GM12878 (cell line): ENCODE measurements at regions not wholly inside any gene's neighbourhood (a gene's known extent, or its start where the extent isn't known, plus 50 kb on each side); places are given as distances from the start of the nearest gene placed in this dataset.

Source experiments
- ATAC-seq: fragments of 200-7000 bp; cut with Tn5 transposase; 3 replicates; pipeline ENCODE4 v1.9.1; 2020; ENCODE audit warnings: mild to moderate bottlenecking, moderate library complexity
- BruUV-seq: library from RNA; stranded (reverse); fragments of 400-500 nt; replicated peaks from 2 replicates; lab custom pipeline; 2021; lab: Mats Ljungman, UMichigan
- CTCF ChIA-PET: fragments of 300-600 bp; sonication (Branson Sonifier 250); formaldehyde crosslinking; extraction: SDS; loops from one replicate; lab custom pipeline; 2021; ENCODE audit warnings: inconsistent platforms; lab: Yijun Ruan, JAX
- POLR2A ChIA-PET: fragments of 350-600 bp; formaldehyde crosslinking; extraction: SDS; loops from one replicate; lab custom pipeline; 2021; ENCODE audit warnings: inconsistent platforms; lab: Charles Lee
- RAD21 ChIA-PET: fragments of 300-600 bp; sonication (Branson Sonifier 250); formaldehyde crosslinking; loops from one replicate; lab custom pipeline; 2023; ENCODE audit warnings: antibody characterized with exemption; ENCODE audit not compliant: unreplicated experiment; lab: Charles Lee
- SMC1A ChIA-PET: fragments of 300-600 bp; sonication (Branson Sonifier 250); formaldehyde crosslinking; loops from one replicate; lab custom pipeline; 2023; ENCODE audit not compliant: unreplicated experiment, uncharacterized antibody; lab: Charles Lee
- DNase-seq: peaks from one replicate; pipeline ENCODE4 v3.0.0-alpha.2; 2011; ENCODE audit warnings: low read depth, low spot score
- FAIRE-seq: peaks from 3 replicates; lab custom pipeline; 2011; peaks lifted over from hg19 to GRCh38; lab: Jason Lieb, UNC
- H2AFZ ChIP-seq: 2 replicates; pipeline ENCODE4 v1.6.0; 2011; ENCODE audit warnings: low read depth, low read length, control low read depth; ENCODE audit not compliant: control insufficient read depth
- H3K27ac ChIP-seq: 2 replicates; pipeline ENCODE4 v1.5.1; 2011; ENCODE audit warnings: control low read depth; ENCODE audit not compliant: control insufficient read depth, insufficient read depth
- H3K27me3 ChIP-seq, 2 experiments: replicated peaks in 1 of 2; 2 replicates each; pipeline versions ENCODE4 v1.6.0 to v1.6.1; 2011; ENCODE audit warnings: low read length in 1 of 2; ENCODE audit not compliant: control insufficient read depth in 2 of 2, insufficient read depth in 2 of 2
- H3K36me3 ChIP-seq, 2 experiments: 2 replicates each; pipeline ENCODE4 v1.5.1; 2011; ENCODE audit warnings: low read length in 1 of 2; ENCODE audit not compliant: control insufficient read depth in 2 of 2, insufficient read depth in 2 of 2
- H3K4me1 ChIP-seq: 2 replicates; pipeline ENCODE4 v1.6.1; 2011; ENCODE audit warnings: mild to moderate bottlenecking, low read length, moderate library complexity, mixed read lengths; ENCODE audit not compliant: control insufficient read depth, insufficient read depth
- H3K4me2 ChIP-seq: 2 replicates; pipeline ENCODE4 v1.6.0; 2011; ENCODE audit warnings: control low read depth; ENCODE audit not compliant: control insufficient read depth, insufficient read depth
- H3K4me3 ChIP-seq: fragments of 200-600 bp; sonication (generic); 2 replicates; pipeline ENCODE4 v1.5.1; 2016
- H3K79me2 ChIP-seq: 2 replicates; pipeline ENCODE4 v1.6.0; 2011; ENCODE audit warnings: low read length; ENCODE audit not compliant: control insufficient read depth, insufficient read depth
- H3K9ac ChIP-seq: 2 replicates; pipeline ENCODE4 v1.8.0; 2011; ENCODE audit warnings: low read length, control low read depth, mixed read lengths; ENCODE audit not compliant: control insufficient read depth, insufficient read depth
- H3K9me3 ChIP-seq: replicated peaks from 3 replicates; pipeline ENCODE4 v1.5.1; 2011; ENCODE audit warnings: mild to moderate bottlenecking, low read length; ENCODE audit not compliant: control insufficient read depth, insufficient read depth
- H4K20me1 ChIP-seq: 2 replicates; pipeline ENCODE4 v1.6.0; 2011; ENCODE audit not compliant: control insufficient read depth, insufficient read depth
- BHLHE40 ChIP-seq, 2 experiments: fragments of 450-650 bp in 1 of 2; IDR thresholded peaks; 2 replicates each; pipeline ENCODE4 v1.6.1; 2011 to 2017; ENCODE audit warnings: low read depth in 2 of 2, borderline replicate concordance in 1 of 2, improper control_type of control experiment in 1 of 2, low read length in 1 of 2, mild to moderate bottlenecking in 1 of 2
- EED ChIP-seq: sonication (generic); IDR thresholded peaks from 2 replicates; pipeline ENCODE4 v1.6.1; 2016; ENCODE audit warnings: antibody characterized with exemption, low read depth
- TCF12 ChIP-seq: IDR thresholded peaks from 2 replicates; pipeline ENCODE4 v1.6.1; 2011; ENCODE audit warnings: low read depth, mild to moderate bottlenecking, low read length
- ZBTB33 ChIP-seq: fragments of 450-650 bp; IDR thresholded peaks from 2 replicates; pipeline ENCODE4 v1.6.1; 2017; ENCODE audit warnings: mild to moderate bottlenecking
- WGBS: methylation state at CpG from one replicate; pipeline ENCODE4 v1.1.6; 2016; ENCODE audit warnings: low lambda C conversion rate; ENCODE audit not compliant: insufficient replicate concordance, insufficient coverage; ENCODE audit errors: missing lambda C conversion rate; 5-methylcytosine and 5-hydroxymethylcytosine counted together
- in situ Hi-C: fragments of 300-500 bp; cut with MboI; formaldehyde crosslinking; loops from 9 replicates; pipeline ENCODE4 v1.14.3; 2018; ENCODE audit warnings: mixed read lengths
- intact Hi-C: fragments of 100-400 bp; cut with micrococcal nuclease; formaldehyde crosslinking; loops from one replicate; pipeline ENCODE4 v1.14.2; 2022; ENCODE audit not compliant: unreplicated experiment
- TF ChIP-seq, protein P1 (sequence below): fragments of 450-650 bp; IDR thresholded peaks from 2 replicates; pipeline ENCODE4 v1.6.1; 2016; ENCODE audit warnings: mild to moderate bottlenecking

GRCh38 chr3:6509576-6509975 is 351.3 kb upstream of the GRM7 start:
- FAIRE-seq (no peak), ATAC-seq (no peak)
- Histone ChIP-seq H3K9me3 (no peaks in the 10 kb centered on the region), H3K4me3 (no peak overlapping the region), H3K4me1 (no peaks in the 10 kb centered on the region), H3K4me2 (no peak overlapping the region), H3K27ac (no peak overlapping the region), H4K20me1 (no peaks in the 10 kb centered on the region), H3K27me3 (no peaks in the 10 kb centered on the region)
- ChIA-PET POLR2A (no interaction called here), SMC1A (interaction anchor here (1.1 kb wide), 1 partner anchor 50 kb away, joined by 3 read pairs; no protein-coding TSS in a partner anchor), RAD21 (no interaction called here)
- no TSS peak for BruUV-seq
- intact Hi-C loops = no loop called here
- 58% methylated on average over 4 of the region's 4 CpGs for WGBS
- TF ChIP-seq TCF12 (no peak), ZBTB33 (no peak), EED (no peak), BHLHE40 (IDR thresholded peaks at IDR 0.05; ENCODE audit: borderline replicate concordance in 1 of 2, low read depth in 2 of 2, low read length in 1 of 2) (no peak)
- TF ChIP-seq, protein P1, sequence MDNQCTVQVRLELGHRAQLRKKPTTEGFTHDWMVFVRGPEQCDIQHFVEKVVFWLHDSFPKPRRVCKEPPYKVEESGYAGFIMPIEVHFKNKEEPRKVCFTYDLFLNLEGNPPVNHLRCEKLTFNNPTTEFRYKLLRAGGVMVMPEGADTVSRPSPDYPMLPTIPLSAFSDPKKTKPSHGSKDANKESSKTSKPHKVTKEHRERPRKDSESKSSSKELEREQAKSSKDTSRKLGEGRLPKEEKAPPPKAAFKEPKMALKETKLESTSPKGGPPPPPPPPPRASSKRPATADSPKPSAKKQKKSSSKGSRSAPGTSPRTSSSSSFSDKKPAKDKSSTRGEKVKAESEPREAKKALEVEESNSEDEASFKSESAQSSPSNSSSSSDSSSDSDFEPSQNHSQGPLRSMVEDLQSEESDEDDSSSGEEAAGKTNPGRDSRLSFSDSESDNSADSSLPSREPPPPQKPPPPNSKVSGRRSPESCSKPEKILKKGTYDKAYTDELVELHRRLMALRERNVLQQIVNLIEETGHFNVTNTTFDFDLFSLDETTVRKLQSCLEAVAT = no peak
- TF ChIP-seq, all 136 proteins: peak for 0
- Histone ChIP-seq H3K9ac (no peak overlapping the region), H3K36me3 (no peaks in the 10 kb centered on the region), H3K79me2 (no peaks in the 10 kb centered on the region), H2AFZ (no peak overlapping the region)
- no peak for DNase-seq
- CTCF ChIA-PET = no interaction called here
- in situ Hi-C loops = no loop called here
